HEK293 (cell line): ENCODE measurements at regions not wholly inside any gene's neighbourhood (a gene's known extent, or its start where the extent isn't known, plus 50 kb on each side); places are given as distances from the start of the nearest gene placed in this dataset.

Source experiments
- ZSCAN30 ChIP-seq: fragments of 450-650 bp; IDR thresholded peaks from 2 replicates; pipeline ENCODE4 v1.5.1; 2018; ENCODE audit warnings: missing biosample characterization, mild to moderate bottlenecking, missing genetic modification characterization, moderate library complexity
- TF ChIP-seq, protein P1 (sequence below): fragments of 450-650 bp; formaldehyde crosslinking; IDR thresholded peaks from 2 replicates; pipeline ENCODE4 v1.5.1; 2016; ENCODE audit warnings: missing biosample characterization, missing genetic modification characterization

DNA sequence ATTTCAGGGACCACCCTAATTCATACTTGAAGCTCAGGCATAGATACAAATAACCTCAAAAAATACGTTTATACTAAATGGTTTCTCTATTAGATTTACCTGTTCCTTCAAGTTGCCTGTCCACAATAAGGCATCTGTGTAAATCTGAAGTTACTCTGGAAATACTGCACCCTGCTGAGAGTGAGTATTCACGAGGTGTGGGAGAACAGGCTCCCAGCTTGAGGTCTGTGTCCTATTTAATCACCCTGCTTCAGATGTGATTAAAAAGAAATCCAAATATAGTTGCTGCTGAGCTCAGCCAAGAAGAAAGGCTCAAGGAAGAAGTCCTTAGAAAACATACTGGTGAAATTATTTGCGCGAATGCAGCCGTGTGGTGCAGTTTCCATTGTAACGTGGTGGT, 136.8 kb downstream of the KLF6 start:
- no peak for TF ChIP-seq ZSCAN30 (tag by site-specific recombination)
- TF ChIP-seq, protein P1, sequence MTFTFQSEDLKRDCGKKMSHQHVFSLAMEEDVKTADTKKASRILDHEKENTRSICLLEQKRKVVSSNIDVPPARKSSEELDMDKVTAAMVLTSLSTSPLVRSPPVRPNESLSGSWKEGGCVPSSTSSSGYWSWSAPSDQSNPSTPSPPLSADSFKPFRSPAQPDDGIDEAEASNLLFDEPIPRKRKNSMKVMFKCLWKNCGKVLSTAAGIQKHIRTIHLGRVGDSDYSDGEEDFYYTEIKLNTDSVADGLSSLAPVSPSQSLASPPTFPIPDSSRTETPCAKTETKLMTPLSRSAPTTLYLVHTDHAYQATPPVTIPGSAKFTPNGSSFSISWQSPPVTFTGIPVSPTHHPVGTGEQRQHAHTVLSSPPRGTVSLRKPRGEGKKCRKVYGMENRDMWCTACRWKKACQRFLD (tag by site-specific recombination) = no peak
